Chondrocyte (in vitro differentiated cells): ENCODE measurements at regions not wholly inside any gene's neighbourhood (a gene's known extent, or its start where the extent isn't known, plus 50 kb on each side); places are given as distances from the start of the nearest gene placed in this dataset.

ENCODE experiments used
- DNase-seq: peaks from one replicate; pipeline ENCODE4 v3.0.0; 2021; ENCODE audit warnings: mixed read lengths, low spot score
- H3K27ac Mint-ChIP-seq: one replicate; pipeline ENCODE4 v1.8.0; 2021; ENCODE audit warnings: mild to moderate bottlenecking, moderate library complexity, mixed read lengths; ENCODE audit not compliant: unreplicated experiment
- H3K27me3 Mint-ChIP-seq: 2 replicates; pipeline ENCODE4 v1.8.0; 2021; ENCODE audit warnings: low read depth, mixed read lengths
- H3K36me3 Mint-ChIP-seq: 2 replicates; pipeline ENCODE4 v1.8.0; 2021; ENCODE audit warnings: low read depth, mixed read lengths
- H3K4me1 Mint-ChIP-seq: 2 replicates; pipeline ENCODE4 v1.8.0; 2021; ENCODE audit warnings: low read depth, mild to moderate bottlenecking, mixed read lengths
- H3K4me3 Mint-ChIP-seq: one replicate; pipeline ENCODE4 v1.8.0; 2021; ENCODE audit warnings: mild to moderate bottlenecking, moderate library complexity, mixed read lengths; ENCODE audit not compliant: unreplicated experiment
- H3K9me3 Mint-ChIP-seq: 2 replicates; pipeline ENCODE4 v1.8.0; 2021; ENCODE audit warnings: low read depth, mixed read lengths
- CTCF ChIP-seq: fragments of 200-600 bp; sonication (generic); IDR thresholded peaks from 2 replicates; pipeline ENCODE4 v1.5.0; 2021; ENCODE audit warnings: antibody characterized with exemption, mild to moderate bottlenecking, moderate library complexity

- no peak for TF ChIP-seq CTCF
- Mint-ChIP-seq H3K27me3 (peaks cover 26% of the 10 kb centered on the region), H3K9me3 (no peaks in the 10 kb centered on the region), H3K27ac (no peak overlapping the region), H3K36me3 (no peaks in the 10 kb centered on the region), H3K4me3 (no peak overlapping the region), H3K4me1 (no peaks in the 10 kb centered on the region)
- no peak for DNase-seq
These were observed 123.2 kb upstream of the WNT4 start for GRCh38 chr1:22266141-22266540.

GRCh38 chr1:22267413-22268175 is 124.7 kb upstream of the WNT4 start:
- peaks cover 30% of the 10 kb centered on the region for H3K27me3 Mint-ChIP-seq
- no peak overlapping the region for H3K27ac Mint-ChIP-seq
- no peaks in the 10 kb centered on the region for H3K4me1 Mint-ChIP-seq
- TF ChIP-seq CTCF, result no peak
- H3K4me3 Mint-ChIP-seq, result no peak overlapping the region
- no peak for DNase-seq
- H3K9me3 Mint-ChIP-seq, result no peaks in the 10 kb centered on the region
- no peaks in the 10 kb centered on the region for H3K36me3 Mint-ChIP-seq

GRCh38 chr1:22268327-22268726 is 125.4 kb upstream of the WNT4 start:
- no peak for TF ChIP-seq CTCF
- Mint-ChIP-seq H3K9me3 (no peaks in the 10 kb centered on the region), H3K27ac (no peak overlapping the region), H3K36me3 (no peaks in the 10 kb centered on the region), H3K4me1 (peaks cover 7% of the 10 kb centered on the region), H3K27me3 (peaks cover 30% of the 10 kb centered on the region), H3K4me3 (no peak overlapping the region)
- DNase-seq, result peak; percentile 80

GRCh38 chr1:22271847-22272801 is 129.2 kb upstream of the WNT4 start:
- Mint-ChIP-seq H3K36me3 (no peaks in the 10 kb centered on the region), H3K27ac (no peak overlapping the region), H3K4me1 (peaks cover 10% of the 10 kb centered on the region), H3K4me3 (no peak overlapping the region), H3K27me3 (peaks cover 28% of the 10 kb centered on the region), H3K9me3 (no peaks in the 10 kb centered on the region)
- TF ChIP-seq CTCF, result no peak
- DNase-seq, result no peak
